Kidney tubule cell (primary cell): ENCODE measurements at regions not wholly inside any gene's neighbourhood (a gene's known extent, or its start where the extent isn't known, plus 50 kb on each side); places are given as distances from the start of the nearest gene placed in this dataset.

Experiments
- DNase-seq: peaks from one replicate; pipeline ENCODE4 v3.0.0-alpha.2; 2018; ENCODE audit warnings: low spot score

DNA sequence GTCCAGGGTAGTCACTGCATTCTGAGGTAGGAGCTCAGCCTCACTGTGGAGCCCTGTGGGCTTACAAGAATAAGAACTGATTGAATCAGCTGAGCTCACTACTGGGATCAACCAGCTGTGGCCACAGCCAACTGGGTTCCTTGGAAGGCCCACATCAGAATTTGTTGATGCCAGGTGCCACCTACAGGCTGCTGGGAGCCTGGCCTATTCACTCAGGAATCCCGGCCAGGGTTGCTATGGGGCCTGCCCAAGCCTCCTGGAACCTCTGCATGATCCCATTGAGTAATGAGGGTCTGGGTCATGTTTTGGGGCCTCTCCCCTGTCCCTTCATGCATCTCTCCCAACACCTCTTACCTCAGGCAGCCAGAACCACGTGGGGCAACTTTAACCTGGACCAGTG, 53.9 kb upstream of the KIAA1210 start:
- peak; percentile 45 for DNase-seq

DNA sequence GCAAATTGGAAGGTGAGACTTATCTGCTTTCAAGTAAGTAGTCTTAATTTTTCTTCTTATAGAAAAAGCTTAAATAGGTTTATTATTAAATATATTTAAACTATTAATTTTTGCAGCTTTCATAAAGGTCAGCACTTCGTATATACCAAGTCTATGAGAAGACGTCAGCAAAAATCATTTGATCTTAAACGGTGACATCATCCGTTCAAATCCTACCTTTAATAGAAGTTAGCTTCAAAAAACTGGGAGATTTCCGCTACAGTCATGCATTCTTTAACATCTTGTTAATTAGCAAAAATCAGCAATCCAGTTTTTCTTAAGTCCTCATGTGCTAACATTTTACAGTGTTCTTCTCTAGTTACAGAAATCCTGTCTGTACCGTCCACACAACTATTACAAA, 49.9 kb upstream of the PGRMC1 start:
- no peak for DNase-seq
